Nephron progenitor cell (in vitro differentiated cells): ENCODE measurements at regions not wholly inside any gene's neighbourhood (a gene's known extent, or its start where the extent isn't known, plus 50 kb on each side); places are given as distances from the start of the nearest gene placed in this dataset.

Experiments
- DNase-seq: peaks from one replicate; pipeline ENCODE4 v3.0.0; 2021
- H3K27ac Mint-ChIP-seq: 2 replicates; pipeline ENCODE4 v1.8.0; 2021; ENCODE audit warnings: mild to moderate bottlenecking, moderate library complexity, mixed read lengths
- H3K27me3 Mint-ChIP-seq: 2 replicates; pipeline ENCODE4 v1.8.0; 2021; ENCODE audit warnings: mild to moderate bottlenecking, low read depth, mixed read lengths; ENCODE audit not compliant: poor library complexity
- H3K36me3 Mint-ChIP-seq: 2 replicates; pipeline ENCODE4 v1.8.0; 2021; ENCODE audit warnings: low read depth, mixed read lengths
- H3K4me1 Mint-ChIP-seq: 2 replicates; pipeline ENCODE4 v1.8.0; 2021; ENCODE audit warnings: mixed read lengths
- H3K4me3 Mint-ChIP-seq: 2 replicates; pipeline ENCODE4 v1.8.0; 2021; ENCODE audit warnings: mild to moderate bottlenecking, moderate library complexity, mixed read lengths
- H3K9me3 Mint-ChIP-seq: 2 replicates; pipeline ENCODE4 v1.8.0; 2021; ENCODE audit warnings: mild to moderate bottlenecking, moderate library complexity, mixed read lengths
- TF ChIP-seq, protein P1 (sequence below): fragments of 200-600 bp; sonication (generic); IDR thresholded peaks from 2 replicates; pipeline ENCODE4 v1.5.0; 2021; ENCODE audit warnings: antibody characterized with exemption

DNA sequence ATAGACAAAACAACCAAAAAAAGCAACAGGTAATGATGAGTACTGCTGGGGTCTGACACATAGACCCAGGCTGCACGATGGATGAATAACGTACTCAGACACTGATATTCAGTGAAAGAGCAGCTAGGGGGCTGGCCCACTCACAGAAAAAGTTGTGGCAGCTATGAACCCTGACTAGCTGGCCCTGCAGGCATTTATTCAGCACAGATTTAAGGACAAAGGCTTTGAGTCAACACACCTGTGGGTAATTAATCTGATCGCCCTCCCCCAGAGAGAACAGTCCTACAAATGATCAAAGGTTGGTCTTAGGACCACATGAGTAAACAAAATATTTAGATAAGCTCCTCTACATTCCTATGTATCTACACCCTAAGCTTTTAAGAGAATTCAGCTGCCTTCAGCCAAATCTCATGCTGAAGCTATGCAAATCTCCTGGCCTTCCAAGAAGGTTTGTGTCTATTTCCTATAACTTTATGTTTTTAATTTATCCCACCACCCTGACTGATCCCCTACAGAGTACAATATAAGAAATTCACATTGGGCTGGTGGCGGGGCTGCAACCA lies 81.7 kb upstream of the NXT1 start:
- Mint-ChIP-seq H3K27me3 (peaks cover 2% of the 10 kb centered on the region), H3K9me3 (peaks cover 24% of the 10 kb centered on the region), H3K4me3 (no peak overlapping the region), H3K36me3 (peaks cover 16% of the 10 kb centered on the region), H3K4me1 (peaks cover 10% of the 10 kb centered on the region), H3K27ac (no peak overlapping the region)
- DNase-seq, result no peak
- TF ChIP-seq, protein P1, sequence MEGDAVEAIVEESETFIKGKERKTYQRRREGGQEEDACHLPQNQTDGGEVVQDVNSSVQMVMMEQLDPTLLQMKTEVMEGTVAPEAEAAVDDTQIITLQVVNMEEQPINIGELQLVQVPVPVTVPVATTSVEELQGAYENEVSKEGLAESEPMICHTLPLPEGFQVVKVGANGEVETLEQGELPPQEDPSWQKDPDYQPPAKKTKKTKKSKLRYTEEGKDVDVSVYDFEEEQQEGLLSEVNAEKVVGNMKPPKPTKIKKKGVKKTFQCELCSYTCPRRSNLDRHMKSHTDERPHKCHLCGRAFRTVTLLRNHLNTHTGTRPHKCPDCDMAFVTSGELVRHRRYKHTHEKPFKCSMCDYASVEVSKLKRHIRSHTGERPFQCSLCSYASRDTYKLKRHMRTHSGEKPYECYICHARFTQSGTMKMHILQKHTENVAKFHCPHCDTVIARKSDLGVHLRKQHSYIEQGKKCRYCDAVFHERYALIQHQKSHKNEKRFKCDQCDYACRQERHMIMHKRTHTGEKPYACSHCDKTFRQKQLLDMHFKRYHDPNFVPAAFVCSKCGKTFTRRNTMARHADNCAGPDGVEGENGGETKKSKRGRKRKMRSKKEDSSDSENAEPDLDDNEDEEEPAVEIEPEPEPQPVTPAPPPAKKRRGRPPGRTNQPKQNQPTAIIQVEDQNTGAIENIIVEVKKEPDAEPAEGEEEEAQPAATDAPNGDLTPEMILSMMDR, result no peak

DNA sequence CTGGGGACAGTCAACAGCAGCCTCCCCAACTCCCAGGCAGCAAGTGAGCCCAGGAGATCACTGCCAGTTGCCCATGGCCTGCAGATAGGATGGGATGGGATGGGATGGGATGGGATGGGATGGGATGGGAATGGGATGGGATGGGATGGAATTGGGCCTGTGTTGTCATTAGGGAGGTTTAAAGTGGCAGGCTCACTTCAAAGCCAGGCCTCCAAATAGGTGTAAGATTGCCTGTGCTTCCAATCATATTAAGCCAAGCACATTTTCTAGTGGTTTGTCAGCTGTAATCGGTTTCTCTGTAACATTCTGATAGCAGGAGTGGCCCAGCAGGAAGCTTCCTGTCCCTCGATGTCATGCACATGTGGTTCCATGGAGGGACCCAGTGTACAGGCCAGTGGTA lies 82.7 kb upstream of the NXT1 start:
- Mint-ChIP-seq H3K4me3 (no peak overlapping the region), H3K36me3 (peaks cover 16% of the 10 kb centered on the region), H3K27me3 (peaks cover 2% of the 10 kb centered on the region), H3K9me3 (peaks cover 31% of the 10 kb centered on the region), H3K4me1 (peaks cover 10% of the 10 kb centered on the region), H3K27ac (no peak overlapping the region)
- DNase-seq, result no peak
- TF ChIP-seq, protein P1, result no peak

DNA sequence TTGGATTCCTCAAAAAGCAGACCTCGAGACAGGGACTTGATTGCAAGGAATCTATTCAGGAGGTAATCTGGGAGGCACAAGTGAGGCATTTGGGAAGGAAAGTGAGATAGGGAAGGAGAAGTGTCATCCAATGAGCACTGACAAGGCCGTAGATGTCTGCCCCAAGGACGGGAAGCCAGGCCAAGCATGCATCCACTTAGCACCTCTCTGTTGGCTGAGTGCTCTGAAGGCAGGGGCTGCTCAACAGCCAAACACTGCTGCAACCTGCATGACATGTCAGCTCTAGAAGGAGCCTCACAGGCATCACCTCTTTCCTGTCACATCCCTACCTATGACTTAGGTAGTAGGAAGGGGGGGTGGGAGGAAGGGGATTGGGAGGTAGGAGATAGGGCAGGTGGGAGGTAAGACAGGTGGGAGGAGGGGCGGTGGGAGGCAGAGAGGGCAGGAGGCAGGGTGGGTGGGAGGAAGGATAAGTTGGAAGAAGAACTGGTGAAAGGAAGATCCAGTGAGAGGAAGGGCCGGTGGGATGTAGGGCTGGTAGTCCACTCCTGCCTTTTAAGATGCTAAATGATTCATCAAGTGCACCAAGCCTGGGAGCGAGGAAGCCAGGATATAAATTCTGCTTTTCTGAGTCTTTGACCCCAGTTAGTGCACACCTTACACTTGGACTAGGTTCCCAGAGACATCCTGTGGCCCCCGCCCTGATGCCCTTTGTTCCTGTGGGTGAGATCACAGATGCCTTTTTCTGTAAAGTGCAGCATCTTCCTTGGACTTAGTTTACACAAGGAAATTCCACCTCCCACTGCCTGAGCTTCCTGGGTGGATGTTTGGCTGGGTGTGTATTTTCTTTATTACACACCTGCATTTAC lies 83.8 kb upstream of the NXT1 start:
- H3K4me1 Mint-ChIP-seq, result peaks cover 10% of the 10 kb centered on the region
- H3K27ac Mint-ChIP-seq, result no peak overlapping the region
- DNase-seq, result no peak
- TF ChIP-seq, protein P1, result no peak
- no peaks in the 10 kb centered on the region for H3K27me3 Mint-ChIP-seq
- H3K9me3 Mint-ChIP-seq, result peaks cover 31% of the 10 kb centered on the region
- peaks cover 16% of the 10 kb centered on the region for H3K36me3 Mint-ChIP-seq
- no peak overlapping the region for H3K4me3 Mint-ChIP-seq

DNA sequence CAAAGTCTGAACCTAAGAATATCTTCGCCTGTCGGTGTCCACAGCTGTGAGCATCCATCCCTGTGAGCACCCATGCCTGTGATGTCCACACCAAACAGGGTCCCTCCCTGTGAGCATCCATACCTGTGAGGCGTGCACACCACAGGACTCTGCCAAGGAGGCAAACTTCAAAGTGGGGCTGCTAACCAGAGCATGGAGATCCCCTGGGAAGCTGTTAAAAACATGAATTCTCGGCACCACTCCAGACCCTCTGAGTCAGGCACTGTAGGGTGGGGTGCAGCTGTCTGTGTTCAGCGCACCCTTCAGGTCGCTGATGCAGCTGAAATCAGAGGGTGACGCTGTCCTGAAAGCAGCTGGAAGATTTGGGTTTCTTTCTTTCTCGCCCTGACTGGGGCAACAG lies 85.4 kb upstream of the NXT1 start:
- TF ChIP-seq, protein P1, result no peak
- Mint-ChIP-seq H3K27me3 (no peaks in the 10 kb centered on the region), H3K4me3 (no peak overlapping the region), H3K36me3 (peaks cover 16% of the 10 kb centered on the region), H3K4me1 (peaks cover 9% of the 10 kb centered on the region), H3K27ac (no peak overlapping the region), H3K9me3 (peaks cover 31% of the 10 kb centered on the region)
- no peak for DNase-seq

DNA sequence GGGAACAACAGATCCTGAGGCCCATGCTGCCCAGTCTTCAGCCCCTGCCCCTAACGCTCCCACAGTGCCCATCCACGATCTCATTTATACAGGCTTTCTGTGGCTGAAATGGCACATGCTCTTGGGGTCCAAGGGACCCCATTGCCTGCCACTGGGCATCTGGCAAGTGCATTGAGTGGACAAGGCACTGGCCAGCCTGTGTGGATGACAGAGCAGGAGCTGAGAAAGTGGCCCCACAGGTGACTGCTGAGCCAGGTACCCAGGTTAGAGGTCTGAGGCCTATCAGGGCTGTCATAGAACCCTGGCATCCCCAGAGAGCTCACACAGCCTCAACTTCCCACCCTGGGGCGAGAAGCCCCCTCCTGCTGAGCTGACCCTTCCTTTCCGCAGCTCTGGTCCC lies 86.0 kb upstream of the NXT1 start:
- Mint-ChIP-seq H3K4me3 (no peak overlapping the region), H3K9me3 (peaks cover 27% of the 10 kb centered on the region), H3K27me3 (no peaks in the 10 kb centered on the region), H3K36me3 (peaks cover 12% of the 10 kb centered on the region), H3K4me1 (peaks cover 2% of the 10 kb centered on the region), H3K27ac (no peak overlapping the region)
- no peak for DNase-seq
- TF ChIP-seq, protein P1, result no peak
